ENCODE measurements at regions not wholly inside any gene's neighbourhood (a gene's known extent, or its start where the extent isn't known, plus 50 kb on each side); places are given as distances from the start of the nearest gene placed in this dataset.
"Not testable (repeated sequence)": the region's sequence is repeated elsewhere in the genome, so short reads cannot be mapped to it uniquely, and the experiment has no call there.

DNA sequence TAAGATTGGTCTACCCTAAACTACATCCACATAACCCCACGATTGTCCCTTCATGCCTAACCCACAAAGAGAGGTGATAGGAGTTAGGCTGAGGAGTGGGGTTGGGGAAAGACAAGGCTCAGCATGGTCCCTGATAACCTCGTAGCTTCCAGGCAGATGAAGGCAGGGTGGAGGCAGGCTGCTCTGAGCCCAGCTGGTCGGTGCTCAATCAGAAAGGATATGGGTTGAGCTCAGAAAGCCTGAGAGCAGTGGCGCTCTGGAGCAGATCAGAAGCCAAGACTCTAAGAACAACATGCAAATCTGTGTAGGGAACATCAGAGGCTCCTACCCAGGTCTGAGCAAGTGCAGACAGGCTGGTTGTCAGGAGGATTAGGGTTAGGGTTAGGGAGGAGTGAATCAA is 353.0 kb downstream of the GOLGA6L6 start:
- TF ChIP-seq, protein P1, sequence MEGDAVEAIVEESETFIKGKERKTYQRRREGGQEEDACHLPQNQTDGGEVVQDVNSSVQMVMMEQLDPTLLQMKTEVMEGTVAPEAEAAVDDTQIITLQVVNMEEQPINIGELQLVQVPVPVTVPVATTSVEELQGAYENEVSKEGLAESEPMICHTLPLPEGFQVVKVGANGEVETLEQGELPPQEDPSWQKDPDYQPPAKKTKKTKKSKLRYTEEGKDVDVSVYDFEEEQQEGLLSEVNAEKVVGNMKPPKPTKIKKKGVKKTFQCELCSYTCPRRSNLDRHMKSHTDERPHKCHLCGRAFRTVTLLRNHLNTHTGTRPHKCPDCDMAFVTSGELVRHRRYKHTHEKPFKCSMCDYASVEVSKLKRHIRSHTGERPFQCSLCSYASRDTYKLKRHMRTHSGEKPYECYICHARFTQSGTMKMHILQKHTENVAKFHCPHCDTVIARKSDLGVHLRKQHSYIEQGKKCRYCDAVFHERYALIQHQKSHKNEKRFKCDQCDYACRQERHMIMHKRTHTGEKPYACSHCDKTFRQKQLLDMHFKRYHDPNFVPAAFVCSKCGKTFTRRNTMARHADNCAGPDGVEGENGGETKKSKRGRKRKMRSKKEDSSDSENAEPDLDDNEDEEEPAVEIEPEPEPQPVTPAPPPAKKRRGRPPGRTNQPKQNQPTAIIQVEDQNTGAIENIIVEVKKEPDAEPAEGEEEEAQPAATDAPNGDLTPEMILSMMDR (IDR thresholded peaks at IDR 0.05; ENCODE audit: borderline replicate concordance, extremely low read depth, low read length, poor library complexity, severe bottlenecking), result not testable (repeated sequence)
- not testable (repeated sequence) for TF ChIP-seq EZH2 (IDR thresholded peaks at IDR 0.05; ENCODE audit: borderline replicate concordance, low read depth, low read length, severe bottlenecking)

All from DND-41 (cell line).